Fibroblast of upper back skin (primary cell): ENCODE measurements at regions not wholly inside any gene's neighbourhood (a gene's known extent, or its start where the extent isn't known, plus 50 kb on each side); places are given as distances from the start of the nearest gene placed in this dataset.
"Not testable (repeated sequence)": the region's sequence is repeated elsewhere in the genome, so short reads cannot be mapped to it uniquely, and the experiment has no call there.

ENCODE experiments used
- DNase-seq: peaks from one replicate; pipeline ENCODE4 v3.0.0-alpha.2; 2013

GRCh38 chr6:60574723-60575122 lies 1711.3 kb downstream of the KHDRBS2 start:
- not testable (repeated sequence) for DNase-seq

GRCh38 chr6:60572607-60573006 lies 1713.4 kb downstream of the KHDRBS2 start:
- DNase-seq = peak; percentile 8

- DNase-seq = peak; percentile 66
These were observed 1714.6 kb downstream of the KHDRBS2 start for GRCh38 chr6:60571293-60572016.

- DNase-seq = peak; percentile 3
These were observed 1715.4 kb downstream of the KHDRBS2 start for GRCh38 chr6:60570599-60570998.

GRCh38 chr6:60567447-60568187 lies 1718.4 kb downstream of the KHDRBS2 start:
- DNase-seq = peak; percentile 61

GRCh38 chr6:60566387-60566786 lies 1719.6 kb downstream of the KHDRBS2 start:
- DNase-seq = not testable (repeated sequence)

GRCh38 chr6:60559702-60560101 lies 1726.3 kb downstream of the KHDRBS2 start:
- not testable (repeated sequence) for DNase-seq

GRCh38 chr6:60547340-60547739 lies 1738.7 kb downstream of the KHDRBS2 start:
- not testable (repeated sequence) for DNase-seq

- not testable (repeated sequence) for DNase-seq
These were observed 1761.3 kb downstream of the KHDRBS2 start for GRCh38 chr6:60524770-60525169.

- DNase-seq = not testable (repeated sequence)
These were observed 1808.3 kb downstream of the KHDRBS2 start for GRCh38 chr6:60477747-60478146.

- DNase-seq = not testable (repeated sequence)
These were observed 1812.2 kb downstream of the KHDRBS2 start for GRCh38 chr6:60473805-60474204.

- not testable (repeated sequence) for DNase-seq
These were observed 1814.6 kb downstream of the KHDRBS2 start for GRCh38 chr6:60471426-60471825.

- not testable (repeated sequence) for DNase-seq
These were observed 1835.6 kb downstream of the KHDRBS2 start for GRCh38 chr6:60450428-60450827.

- DNase-seq = not testable (repeated sequence)
These were observed 1841.5 kb downstream of the KHDRBS2 start for GRCh38 chr6:60444532-60444931.

- not testable (repeated sequence) for DNase-seq
These were observed 1846.3 kb downstream of the KHDRBS2 start for GRCh38 chr6:60439709-60440108.

- not testable (repeated sequence) for DNase-seq
These were observed 1863.3 kb downstream of the KHDRBS2 start for GRCh38 chr6:60422691-60423090.

- not testable (repeated sequence) for DNase-seq
These were observed 1869.9 kb downstream of the KHDRBS2 start for GRCh38 chr6:60416118-60416517.

- not testable (repeated sequence) for DNase-seq
These were observed 1877.3 kb downstream of the KHDRBS2 start for GRCh38 chr6:60408747-60409146.

- DNase-seq = not testable (repeated sequence)
These were observed 1882.8 kb downstream of the KHDRBS2 start for GRCh38 chr6:60403268-60403667.

GRCh38 chr6:60402490-60402889 lies 1883.5 kb downstream of the KHDRBS2 start:
- not testable (repeated sequence) for DNase-seq

- not testable (repeated sequence) for DNase-seq
These were observed 1890.8 kb downstream of the KHDRBS2 start for GRCh38 chr6:60395261-60395660.

GRCh38 chr6:60392969-60393368 lies 1893.1 kb downstream of the KHDRBS2 start:
- DNase-seq = not testable (repeated sequence)

GRCh38 chr6:60389094-60389493 lies 1896.9 kb downstream of the KHDRBS2 start:
- not testable (repeated sequence) for DNase-seq

- not testable (repeated sequence) for DNase-seq
These were observed 1901.4 kb downstream of the KHDRBS2 start for GRCh38 chr6:60384614-60385013.
